ENCODE measurements at regions not wholly inside any gene's neighbourhood (a gene's known extent, or its start where the extent isn't known, plus 50 kb on each side); places are given as distances from the start of the nearest gene placed in this dataset.

DNA sequence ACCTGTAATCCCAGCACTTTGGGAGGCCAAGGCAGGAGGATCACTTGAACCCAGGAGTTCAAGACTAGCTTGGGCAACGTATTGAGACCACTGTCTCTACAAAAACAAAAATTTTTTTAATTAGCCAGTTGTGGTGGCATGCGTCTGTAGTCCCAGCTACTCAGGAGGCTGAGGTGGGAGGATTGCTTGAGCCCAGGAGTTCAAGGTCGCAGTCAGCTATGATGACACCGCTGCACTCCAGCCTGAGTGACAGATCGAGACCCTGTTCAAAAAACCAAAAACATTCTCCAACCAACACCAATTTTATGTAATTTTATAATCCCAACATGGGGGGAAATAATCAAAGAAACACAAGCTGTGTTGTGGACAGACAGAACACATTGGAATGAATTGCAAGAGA lies 54.6 kb upstream of the TNRC6A start:
- Histone ChIP-seq H3K4me2 (ENCODE audit: control insufficient read depth, extremely low read depth, insufficient read depth, low read depth, low read length) (no peak overlapping the region), H3K4me3 (ENCODE audit: control insufficient read depth in 2 of 3, extremely low read depth in 1 of 3, insufficient read depth in 2 of 3, low read depth in 1 of 3, low read length in 3 of 3) (no peak overlapping the region), H3K4me1 (ENCODE audit: control insufficient read depth, extremely low read depth, insufficient read depth, low read length) (peaks cover 13% of the 10 kb centered on the region), H3K79me2 (ENCODE audit: control insufficient read depth, insufficient read depth, low read length) (no peaks in the 10 kb centered on the region), H4K20me1 (ENCODE audit: control insufficient read depth, extremely low read depth, insufficient read depth, low read length) (no peaks in the 10 kb centered on the region), H3K36me3 (ENCODE audit: control insufficient read depth in 2 of 2, extremely low read depth in 1 of 2, insufficient read depth in 2 of 2, low read length in 2 of 2) (no peaks in the 10 kb centered on the region), H3K27me3 (ENCODE audit: control insufficient read depth, extremely low read depth, insufficient read depth, low read length) (peaks cover 9% of the 10 kb centered on the region), H3K9me1 (ENCODE audit: control insufficient read depth, extremely low read depth, insufficient read depth, low read length) (no peaks in the 10 kb centered on the region), H3K9ac (ENCODE audit: control insufficient read depth, extremely low read depth, insufficient read depth, low read length) (no peak overlapping the region), H3K9me3 (ENCODE audit: control insufficient read depth, low read depth, low read length) (no peaks in the 10 kb centered on the region), H3K27ac (ENCODE audit: control insufficient read depth, insufficient read depth, low read length) (no peak overlapping the region), H2AFZ (ENCODE audit: control insufficient read depth, low read length) (no peak overlapping the region)
- TF ChIP-seq EZH2 (IDR thresholded peaks at IDR 0.05; ENCODE audit: low read length): no peak
- TF ChIP-seq, protein P1, sequence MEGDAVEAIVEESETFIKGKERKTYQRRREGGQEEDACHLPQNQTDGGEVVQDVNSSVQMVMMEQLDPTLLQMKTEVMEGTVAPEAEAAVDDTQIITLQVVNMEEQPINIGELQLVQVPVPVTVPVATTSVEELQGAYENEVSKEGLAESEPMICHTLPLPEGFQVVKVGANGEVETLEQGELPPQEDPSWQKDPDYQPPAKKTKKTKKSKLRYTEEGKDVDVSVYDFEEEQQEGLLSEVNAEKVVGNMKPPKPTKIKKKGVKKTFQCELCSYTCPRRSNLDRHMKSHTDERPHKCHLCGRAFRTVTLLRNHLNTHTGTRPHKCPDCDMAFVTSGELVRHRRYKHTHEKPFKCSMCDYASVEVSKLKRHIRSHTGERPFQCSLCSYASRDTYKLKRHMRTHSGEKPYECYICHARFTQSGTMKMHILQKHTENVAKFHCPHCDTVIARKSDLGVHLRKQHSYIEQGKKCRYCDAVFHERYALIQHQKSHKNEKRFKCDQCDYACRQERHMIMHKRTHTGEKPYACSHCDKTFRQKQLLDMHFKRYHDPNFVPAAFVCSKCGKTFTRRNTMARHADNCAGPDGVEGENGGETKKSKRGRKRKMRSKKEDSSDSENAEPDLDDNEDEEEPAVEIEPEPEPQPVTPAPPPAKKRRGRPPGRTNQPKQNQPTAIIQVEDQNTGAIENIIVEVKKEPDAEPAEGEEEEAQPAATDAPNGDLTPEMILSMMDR (optimal IDR thresholded peaks at IDR 0.05 in 1 of 3, IDR thresholded peaks at IDR 0.05 in 1 of 3, conservative IDR thresholded peaks at IDR 0.05 in 1 of 3; ENCODE audit: extremely low read depth in 1 of 3, insufficient read depth in 2 of 3, low read length in 3 of 3): no peak
- dilution Hi-C loops (cut with MboI; ENCODE audit: extremely low pct_ligation_motif_present, low sequenced_read_pairs): no loop called here
- FAIRE-seq (no peak), DNase-seq (ENCODE audit: low read depth, low spot score) (no peak)

DNA sequence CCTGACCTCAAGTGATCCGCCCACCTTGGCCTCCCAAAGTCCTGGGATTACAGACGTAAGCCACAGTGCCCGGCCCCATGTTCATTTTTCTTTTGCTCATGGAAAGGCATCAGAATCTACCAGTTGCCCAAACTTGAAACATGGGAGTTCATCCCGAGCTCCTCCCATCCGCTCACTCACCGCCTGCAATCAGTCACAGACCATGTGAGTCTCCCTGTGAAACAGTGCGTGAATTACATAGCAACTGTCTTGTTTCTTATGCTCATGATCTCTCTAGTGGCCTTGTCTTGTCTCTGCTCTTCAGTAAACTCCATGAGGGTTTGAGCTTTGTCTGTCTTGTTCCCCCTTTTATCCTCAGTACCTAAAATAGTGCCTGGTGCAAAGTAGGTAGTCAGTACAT lies 52.1 kb upstream of the TNRC6A start:
- DNase-seq (ENCODE audit: low read depth, low spot score): no peak
- Histone ChIP-seq H3K9me3 (ENCODE audit: control insufficient read depth, low read depth, low read length) (no peaks in the 10 kb centered on the region), H3K9me1 (ENCODE audit: control insufficient read depth, extremely low read depth, insufficient read depth, low read length) (no peaks in the 10 kb centered on the region), H4K20me1 (ENCODE audit: control insufficient read depth, extremely low read depth, insufficient read depth, low read length) (no peaks in the 10 kb centered on the region), H3K4me2 (ENCODE audit: control insufficient read depth, extremely low read depth, insufficient read depth, low read depth, low read length) (no peak overlapping the region), H3K27ac (ENCODE audit: control insufficient read depth, insufficient read depth, low read length) (no peak overlapping the region), H3K36me3 (ENCODE audit: control insufficient read depth in 2 of 2, extremely low read depth in 1 of 2, insufficient read depth in 2 of 2, low read length in 2 of 2) (no peaks in the 10 kb centered on the region), H3K9ac (ENCODE audit: control insufficient read depth, extremely low read depth, insufficient read depth, low read length) (no peak overlapping the region), H3K27me3 (ENCODE audit: control insufficient read depth, extremely low read depth, insufficient read depth, low read length) (no peaks in the 10 kb centered on the region), H2AFZ (ENCODE audit: control insufficient read depth, low read length) (no peak overlapping the region), H3K4me3 (ENCODE audit: control insufficient read depth in 2 of 3, extremely low read depth in 1 of 3, insufficient read depth in 2 of 3, low read depth in 1 of 3, low read length in 3 of 3) (no peak overlapping the region), H3K4me1 (ENCODE audit: control insufficient read depth, extremely low read depth, insufficient read depth, low read length) (peaks cover 15% of the 10 kb centered on the region), H3K79me2 (ENCODE audit: control insufficient read depth, insufficient read depth, low read length) (no peaks in the 10 kb centered on the region)
- no peak for TF ChIP-seq EZH2 (IDR thresholded peaks at IDR 0.05; ENCODE audit: low read length)
- TF ChIP-seq, protein P1 (optimal IDR thresholded peaks at IDR 0.05 in 1 of 3, IDR thresholded peaks at IDR 0.05 in 1 of 3, conservative IDR thresholded peaks at IDR 0.05 in 1 of 3; ENCODE audit: extremely low read depth in 1 of 3, insufficient read depth in 2 of 3, low read length in 3 of 3): no peak
- dilution Hi-C loops (cut with MboI; ENCODE audit: extremely low pct_ligation_motif_present, low sequenced_read_pairs): no loop called here
- FAIRE-seq: no peak

Measured in keratinocyte (primary cell).